ENCODE measurements at regions not wholly inside any gene's neighbourhood (a gene's known extent, or its start where the extent isn't known, plus 50 kb on each side); places are given as distances from the start of the nearest gene placed in this dataset.

- no peak overlapping the region for H3K9ac ChIP-seq (ENCODE audit: insufficient read depth, low read depth, low read length)
- H3K27ac ChIP-seq (ENCODE audit: extremely low read length, insufficient read depth, low read length): no peak overlapping the region
- DNase-seq (ENCODE audit: low spot score) (no peak), ATAC-seq (no peak), FAIRE-seq (no peak)
- whole genome bisulfite sequencing (ENCODE audit: low lambda C conversion rate): 20% methylated on average over 7 of the region's 7 CpGs
- no peaks in the 10 kb centered on the region for H3K9me3 ChIP-seq (ENCODE audit: low read length)
- intact Hi-C loops (cut with micrococcal nuclease; ENCODE audit: unreplicated experiment): no loop called here
- no peaks in the 10 kb centered on the region for H3K4me1 ChIP-seq (ENCODE audit: insufficient read depth, low read length)
- no peaks in the 10 kb centered on the region for H3K36me3 ChIP-seq (replicated peaks in 1 of 2; ENCODE audit: control insufficient read depth in 1 of 2, insufficient read depth in 2 of 2, low read length in 2 of 2)
- no peaks in the 10 kb centered on the region; a peak in 1 of 5 replicates for H3K27me3 ChIP-seq (ENCODE audit: control insufficient read depth in 1 of 2, insufficient read depth in 2 of 2, low read length in 2 of 2)
- no peak overlapping the region for H3K4me3 ChIP-seq (replicated peaks in 1 of 3; ENCODE audit: insufficient read depth in 1 of 3, low read depth in 2 of 3, low read length in 3 of 3)
- no peak overlapping the region for H3K4me2 ChIP-seq (ENCODE audit: low read depth, low read length)
- H2AFZ ChIP-seq (ENCODE audit: low read length): no peak overlapping the region
- BruUV-seq (replicated peaks): no TSS peak
- in situ Hi-C loops (cut with HindIII; ENCODE audit: extremely low pct_ligation_motif_present, low pct_unique_long_range_greater_than_20kb): loop anchor here (10.0 kb wide), 1 partner anchor 841 kb away; the partner anchor contains the start of gene TEX48
- no peaks in the 10 kb centered on the region for H3K79me2 ChIP-seq (ENCODE audit: insufficient read depth, low read length)
- CTCF ChIA-PET (ENCODE audit: low intra/inter-chr PET ratio, low total read pairs): interaction anchor here (1.0 to 1.5 kb wide), 3 partner anchors 178 to 845 kb away, joined by 3 to 4 read pairs (median 4); no protein-coding TSS in a partner anchor
- H4K20me1 ChIP-seq (ENCODE audit: insufficient read depth, low read length): no peaks in the 10 kb centered on the region
- POLR2A ChIA-PET: no interaction called here
- TF ChIP-seq TIGD3 (CRISPR knock-in tag; IDR thresholded peaks at IDR 0.05; ENCODE audit: borderline replicate concordance): no peak
- TF ChIP-seq ZFP36L1 (CRISPR knock-in tag; IDR thresholded peaks at IDR 0.05): no peak
- TF ChIP-seq PBX3 (CRISPR knock-in tag; IDR thresholded peaks at IDR 0.05; ENCODE audit: borderline replicate concordance): no peak
- TF ChIP-seq TEAD2 (CRISPR knock-in tag; IDR thresholded peaks at IDR 0.05): no peak
- TF ChIP-seq SPEN (CRISPR knock-in tag; IDR thresholded peaks at IDR 0.05; ENCODE audit: low read depth): no peak
- TF ChIP-seq BCLAF1 (IDR thresholded peaks at IDR 0.05): no peak
- no peak for TF ChIP-seq ZGPAT (CRISPR knock-in tag; IDR thresholded peaks at IDR 0.05)
- TF ChIP-seq PRMT3 (CRISPR knock-in tag; IDR thresholded peaks at IDR 0.05; ENCODE audit: borderline replicate concordance, low read depth): no peak
- TF ChIP-seq TRIM22 (IDR thresholded peaks at IDR 0.05): no peak
- TF ChIP-seq ZNF547 (CRISPR knock-in tag; IDR thresholded peaks at IDR 0.05): no peak
- TF ChIP-seq ZNF30 (CRISPR knock-in tag; IDR thresholded peaks at IDR 0.05): no peak
- TF ChIP-seq FIP1L1 (IDR thresholded peaks at IDR 0.05; ENCODE audit: borderline replicate concordance, insufficient read depth, low read depth, low read length): no peak
- TF ChIP-seq ZSCAN25 (CRISPR knock-in tag; IDR thresholded peaks at IDR 0.05): no peak
- no peak for TF ChIP-seq ZFYVE20 (CRISPR knock-in tag; IDR thresholded peaks at IDR 0.05; ENCODE audit: borderline replicate concordance, low read depth)
- TF ChIP-seq STAT5B (CRISPR knock-in tag; IDR thresholded peaks at IDR 0.05): no peak
These were observed 407.4 kb upstream of the TNC start for GRCh38 chr9:115525111-115526058.
